Activated CD4-positive, alpha-beta T cell treated with anti-CD3 and anti-CD28 coated beads, Interleukin-2, amount 50 U/mL, for 4 hours (primary cell): ENCODE measurements at regions not wholly inside any gene's neighbourhood (a gene's known extent, or its start where the extent isn't known, plus 50 kb on each side); places are given as distances from the start of the nearest gene placed in this dataset.

Experiments
- DNase-seq, 2 experiments: peaks; one replicate each; pipeline ENCODE4 v3.0.0-alpha.2; 2020

GRCh38 chr17:79262624-79263023, 188.0 kb downstream of the ENGASE start:
- no peak for DNase-seq

DNA sequence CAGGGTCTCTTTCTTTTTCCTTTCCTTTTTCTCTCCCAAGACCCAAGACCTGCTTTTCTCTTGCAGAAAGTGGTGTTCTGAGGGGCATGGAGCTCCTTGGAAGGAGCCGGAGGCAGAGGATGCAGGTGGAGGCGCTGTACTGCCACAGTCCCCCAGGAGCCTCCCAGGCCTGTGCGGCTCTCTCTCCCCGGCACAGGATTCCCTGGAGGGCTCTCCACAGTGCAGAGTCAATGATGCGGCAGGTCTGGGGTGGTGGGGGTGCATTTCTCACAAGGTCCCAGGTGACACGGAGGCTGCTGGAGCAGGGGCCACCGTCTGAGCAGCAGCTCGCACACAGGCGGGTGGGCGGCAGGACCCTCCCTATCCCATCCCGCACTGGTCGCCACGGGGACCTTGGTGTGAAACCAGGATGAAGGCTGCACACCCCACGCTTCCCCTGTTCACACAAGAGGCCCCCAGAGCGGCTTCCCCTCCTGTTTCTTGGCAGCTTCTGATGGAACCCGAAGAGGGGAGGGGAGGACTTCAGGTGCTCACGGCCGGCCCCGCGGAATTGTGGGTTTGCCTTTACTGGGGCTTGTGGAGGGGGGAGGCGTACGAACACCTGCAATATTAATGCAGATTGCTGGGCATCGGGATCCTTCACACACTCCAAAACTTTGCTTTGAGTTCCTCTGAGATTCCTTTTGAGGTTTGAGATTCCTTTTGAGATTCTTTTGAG, 186.9 kb downstream of the ENGASE start:
- DNase-seq: no peak

DNA sequence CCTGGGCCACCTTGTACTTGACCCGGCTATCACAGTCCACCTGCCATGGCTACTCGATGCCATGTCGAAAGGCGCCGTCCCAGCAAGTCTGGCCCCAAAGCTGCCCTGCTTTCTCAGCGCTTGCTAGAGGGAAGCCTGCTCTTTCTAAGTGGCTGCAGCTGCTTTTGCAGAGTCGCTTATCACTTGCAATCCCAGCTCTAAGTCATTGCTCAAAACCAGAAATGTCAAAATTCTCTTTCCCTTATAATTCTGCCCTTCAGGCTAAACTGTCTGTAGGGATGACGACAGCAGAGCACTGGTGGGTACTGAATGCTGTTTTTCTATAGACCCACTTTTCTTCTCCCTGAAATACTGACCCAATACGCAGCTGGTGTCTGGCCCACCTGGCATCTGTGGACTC, 184.2 kb downstream of the ENGASE start:
- no peak for DNase-seq

- DNase-seq: no peak
These were observed 183.4 kb downstream of the ENGASE start for GRCh38 chr17:79258041-79258440.

DNA sequence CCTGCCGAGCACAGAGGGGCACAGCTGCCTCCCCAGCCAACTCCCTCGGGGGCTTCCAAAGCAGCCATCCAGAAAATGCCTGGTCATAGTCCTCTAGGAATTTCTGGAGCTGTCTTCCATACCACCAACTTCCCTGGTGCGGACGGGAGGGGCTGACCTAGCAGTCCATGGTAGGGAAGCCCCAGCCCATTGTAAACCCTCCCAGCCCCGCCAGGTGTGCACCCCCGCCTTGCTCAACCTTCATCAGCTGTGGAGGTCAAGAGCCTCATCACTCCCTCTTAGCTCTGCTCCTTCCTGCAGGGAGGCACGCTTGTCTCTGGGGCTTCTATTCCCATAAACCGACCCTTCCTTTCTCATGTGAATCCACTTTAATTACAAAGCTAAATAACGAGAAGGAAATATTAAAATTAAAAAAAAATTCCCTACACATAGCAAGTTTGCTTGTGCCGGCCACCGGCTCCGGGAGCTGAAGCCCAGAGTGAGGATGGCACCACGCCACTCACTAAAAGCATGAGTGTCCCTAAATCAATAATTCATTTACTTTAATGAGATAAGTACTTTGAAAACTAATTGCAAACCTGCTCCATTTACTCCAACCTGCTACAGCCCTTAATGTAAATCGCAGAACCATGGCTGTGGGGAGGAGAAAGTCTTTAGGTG, 181.4 kb downstream of the ENGASE start:
- DNase-seq: no peak

GRCh38 chr17:79255456-79255855, 180.8 kb downstream of the ENGASE start:
- no peak for DNase-seq

DNA sequence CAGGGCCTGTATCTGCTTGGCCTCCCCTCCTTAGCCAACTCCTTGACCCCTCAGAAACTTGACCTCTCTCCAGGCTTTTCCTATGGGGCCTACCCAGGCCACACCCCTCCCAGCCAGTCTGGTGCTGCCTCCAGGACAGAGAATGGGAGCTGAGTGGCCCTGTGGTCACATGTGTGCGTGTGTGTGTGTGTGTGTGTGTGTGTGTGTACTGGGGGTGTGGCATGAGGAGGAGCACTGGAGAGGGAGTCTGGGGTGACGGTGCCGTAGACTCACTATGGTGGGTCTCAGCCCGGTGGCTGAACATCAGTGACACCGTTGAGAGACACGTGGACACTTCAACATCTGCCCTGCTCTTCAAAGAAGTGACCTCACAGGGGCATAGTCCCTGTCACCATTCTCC, 180.4 kb downstream of the ENGASE start:
- DNase-seq: no peak

GRCh38 chr17:79252886-79253285, 178.3 kb downstream of the ENGASE start:
- DNase-seq: no peak

- no peak for DNase-seq
These were observed 177.2 kb downstream of the ENGASE start for GRCh38 chr17:79251824-79252223.

DNA sequence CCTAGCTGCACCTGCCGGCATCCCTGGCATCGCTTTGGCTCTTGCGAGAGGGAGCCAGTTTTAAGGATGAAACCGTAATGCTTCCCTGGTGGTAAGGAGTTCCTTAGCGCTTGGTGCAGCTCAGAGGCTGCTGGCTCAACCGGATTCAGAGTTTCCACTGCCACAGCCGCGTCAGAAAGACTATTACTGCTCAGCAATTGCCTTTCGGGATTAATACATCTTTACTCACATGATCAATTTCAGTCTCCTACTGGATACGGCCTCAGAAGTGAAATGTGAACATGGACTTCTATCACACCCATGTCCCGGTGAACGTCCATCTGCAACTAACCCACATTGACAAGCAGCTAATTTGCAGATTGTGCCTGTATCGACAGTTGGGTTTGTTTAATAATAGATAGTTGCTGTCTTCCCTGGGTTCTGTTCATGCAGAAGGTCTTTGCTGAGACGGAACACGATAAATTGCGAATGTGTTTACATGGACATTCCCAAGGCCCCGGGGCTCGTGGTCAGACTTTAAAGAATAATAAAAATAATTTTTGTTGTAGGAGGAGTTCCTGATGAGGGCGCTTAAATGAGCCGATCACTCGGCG, 175.4 kb downstream of the ENGASE start:
- DNase-seq: no peak

GRCh38 chr17:79248843-79249493, 174.3 kb downstream of the ENGASE start:
- no peak for DNase-seq

DNA sequence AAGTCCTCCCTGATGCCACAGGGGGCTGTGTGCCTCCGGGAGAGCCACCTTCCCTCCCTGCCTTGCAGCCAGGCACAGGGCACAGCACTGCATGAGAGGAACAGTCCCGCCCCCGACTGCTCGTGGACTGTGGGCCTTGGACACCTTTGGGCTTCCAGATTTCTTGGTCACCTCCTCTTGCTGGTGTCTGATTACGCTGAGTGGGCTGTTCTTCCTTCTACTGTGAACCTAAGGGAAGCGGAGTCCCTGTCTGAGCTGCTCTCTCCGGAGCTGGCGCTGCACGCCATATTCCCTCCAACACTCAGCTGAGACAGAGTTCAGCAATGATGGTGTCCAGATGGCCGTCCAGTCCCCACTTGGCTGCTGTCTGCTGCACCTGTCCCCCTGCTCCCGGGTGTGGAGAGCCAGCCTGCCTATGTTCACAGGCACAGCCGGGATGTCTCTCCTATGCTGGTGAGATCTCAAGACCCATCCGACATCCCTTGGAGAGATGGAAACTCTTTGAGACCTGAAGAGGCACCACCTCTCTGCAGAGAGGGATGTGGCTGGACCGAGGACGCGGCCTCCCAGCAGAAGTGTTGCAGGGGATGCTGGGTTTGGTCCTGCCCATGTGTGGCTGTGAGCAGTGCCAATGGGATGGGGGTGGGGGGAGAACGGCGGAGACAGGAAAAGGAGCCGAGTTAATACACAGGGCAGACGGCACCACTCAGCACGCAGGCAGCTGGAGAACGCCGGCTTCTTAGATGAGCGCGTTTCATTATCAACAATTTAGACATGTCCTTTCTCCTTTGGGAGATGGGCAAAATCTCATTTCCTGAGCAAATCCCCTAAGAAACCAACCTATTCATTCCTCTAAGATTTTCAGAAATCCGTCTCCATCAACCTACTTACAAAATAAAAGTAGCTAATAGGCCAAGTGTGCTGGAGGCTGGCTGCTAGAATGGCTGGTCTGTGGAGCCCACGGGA, 171.9 kb downstream of the ENGASE start:
- no peak for DNase-seq

GRCh38 chr17:79244665-79245064, 170.0 kb downstream of the ENGASE start:
- no peak for DNase-seq

- DNase-seq: no peak
These were observed 169.4 kb downstream of the ENGASE start for GRCh38 chr17:79243996-79244395.

DNA sequence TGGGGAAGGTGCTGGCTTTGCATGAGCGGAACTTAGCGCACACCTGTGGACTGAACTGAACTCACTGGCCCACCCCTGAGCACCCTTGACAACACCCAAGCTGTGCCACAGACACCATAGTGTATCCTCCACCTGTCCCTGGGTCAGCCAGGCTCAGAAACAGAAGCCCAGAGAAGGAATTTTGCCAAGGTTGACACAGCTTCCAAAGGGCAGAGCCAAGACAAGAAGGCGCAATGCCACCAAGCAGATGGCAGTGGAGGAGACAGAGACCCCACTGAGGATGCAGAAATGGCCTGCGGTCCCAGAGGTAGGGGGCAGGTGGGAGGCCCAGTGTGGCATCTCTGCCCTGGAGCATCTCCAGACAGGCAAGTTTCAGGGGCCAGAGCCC, 169.0 kb downstream of the ENGASE start:
- DNase-seq: no peak

- DNase-seq: no peak
These were observed 168.4 kb downstream of the ENGASE start for GRCh38 chr17:79242873-79243602.

DNA sequence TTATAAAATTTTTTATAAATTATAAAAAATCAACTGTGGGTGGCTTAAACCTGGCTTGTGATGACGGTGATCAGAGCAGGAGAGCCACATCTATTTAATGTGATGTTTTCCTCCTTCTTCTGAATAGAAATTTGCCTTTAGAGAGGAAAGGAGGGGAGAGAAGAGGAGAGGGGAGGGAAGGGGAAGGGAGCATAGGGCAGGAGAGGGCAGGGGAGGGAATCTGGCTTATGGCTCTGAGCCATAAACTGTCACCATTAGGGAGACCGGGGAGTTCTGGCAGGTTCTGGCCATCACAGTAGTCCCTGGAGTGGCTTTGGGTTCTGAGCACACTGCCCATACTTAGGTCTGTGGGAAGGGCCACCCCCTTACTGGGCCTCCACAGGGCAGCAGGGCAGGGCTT, 167.8 kb downstream of the ENGASE start:
- no peak for DNase-seq

DNA sequence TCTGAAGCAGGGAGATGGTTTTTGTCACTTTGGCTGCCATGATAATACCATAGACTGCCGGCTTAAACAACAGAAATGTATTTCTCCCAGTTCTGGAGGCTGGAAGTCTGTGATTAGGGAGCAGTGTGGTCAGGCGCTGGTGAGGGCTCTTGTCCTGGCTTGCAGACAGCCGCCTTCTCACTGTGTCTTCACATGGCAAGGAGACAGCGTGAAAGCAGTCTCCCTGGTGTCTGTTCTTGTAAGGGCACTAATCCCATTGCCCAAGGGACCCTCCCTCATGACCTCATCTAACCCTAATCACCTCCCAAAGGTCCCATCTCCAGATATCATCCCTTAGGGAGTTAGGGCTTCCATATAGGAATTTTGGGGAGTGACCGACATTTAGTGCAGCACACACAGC, 167.0 kb downstream of the ENGASE start:
- no peak for DNase-seq

DNA sequence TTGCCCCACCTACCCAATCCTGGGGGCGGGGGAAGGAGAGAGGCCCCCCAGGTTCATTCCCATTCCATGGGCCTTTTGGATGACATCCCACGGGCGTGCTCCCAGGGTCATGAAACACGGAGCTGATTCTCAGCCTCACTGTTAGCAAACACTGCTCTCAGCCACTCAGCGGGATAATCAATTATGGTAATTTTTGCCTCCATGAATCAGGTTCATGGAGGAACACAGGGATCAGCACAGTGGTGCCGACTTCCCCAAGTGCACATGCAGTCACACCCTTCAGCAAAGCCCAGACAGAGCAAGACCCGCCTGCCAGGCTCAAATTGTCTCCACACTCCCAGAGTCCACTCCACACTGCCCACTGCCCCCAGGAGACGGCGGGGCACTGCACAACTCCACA, 164.6 kb downstream of the ENGASE start:
- DNase-seq: no peak

DNA sequence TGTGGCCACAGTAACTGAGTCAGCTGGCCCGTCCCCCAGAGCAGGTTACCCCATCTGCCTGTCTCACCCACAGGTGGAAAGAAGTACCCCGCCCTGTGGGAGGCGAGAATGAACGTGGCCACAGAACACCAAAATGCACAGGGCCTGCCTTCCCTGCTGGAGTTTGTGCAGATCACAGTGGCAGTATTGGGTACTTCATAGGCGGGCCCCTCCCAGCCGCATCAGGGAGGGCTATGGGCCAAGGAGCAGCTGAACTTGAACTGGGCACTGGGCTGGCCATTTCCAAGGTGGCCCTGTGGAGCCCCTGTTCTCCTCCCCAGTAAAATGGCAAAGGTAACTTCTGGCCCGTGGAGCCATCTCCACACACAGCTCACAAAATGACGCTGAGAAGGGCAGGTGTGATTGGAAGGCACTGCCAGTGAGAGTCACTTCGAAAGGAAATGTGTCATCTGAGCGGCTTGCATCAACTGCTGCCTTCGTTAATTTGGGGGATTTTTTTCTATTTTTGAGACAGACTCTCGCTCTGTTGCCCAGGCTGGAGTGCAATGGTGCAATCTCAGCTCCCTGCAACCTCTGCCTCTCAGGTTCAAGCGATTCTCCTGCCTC, 162.9 kb downstream of the ENGASE start:
- no peak for DNase-seq

DNA sequence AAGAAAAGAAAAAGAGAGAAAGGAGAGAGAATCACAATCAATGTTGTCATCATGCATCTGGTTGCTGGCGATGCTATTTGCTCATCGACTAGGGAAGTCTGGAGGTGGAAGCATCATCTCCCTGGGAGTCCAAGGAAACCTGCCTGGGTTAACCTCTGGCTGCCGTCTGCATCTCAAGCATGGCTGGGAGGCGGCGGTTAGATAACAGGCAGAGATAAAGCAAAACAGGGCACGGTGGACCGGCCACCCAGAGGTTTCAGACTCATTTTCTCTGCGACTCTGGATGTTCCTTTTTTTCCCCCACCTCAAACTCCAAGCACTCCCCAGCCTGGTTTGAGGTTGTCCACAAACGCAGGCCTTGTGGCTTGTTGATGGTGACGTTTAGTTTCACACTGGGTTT, 161.2 kb downstream of the ENGASE start:
- no peak for DNase-seq
